GM21576 (cell line): ENCODE measurements at regions not wholly inside any gene's neighbourhood (a gene's known extent, or its start where the extent isn't known, plus 50 kb on each side); places are given as distances from the start of the nearest gene placed in this dataset.
"Not testable (repeated sequence)": the region's sequence is repeated elsewhere in the genome, so short reads cannot be mapped to it uniquely, and the experiment has no call there.

Source experiments
- ATAC-seq: cut with Tn5 transposase; IDR thresholded peaks from one replicate; pipeline ENCODE4 v1.9.1; 2021; ENCODE audit warnings: mild to moderate bottlenecking, moderate library complexity; ENCODE audit not compliant: unreplicated experiment

GRCh38 chr5:159581502-159582249, 251.4 kb upstream of the IL12B start:
- no peak for ATAC-seq

- no peak for ATAC-seq
These were observed 252.7 kb upstream of the IL12B start for GRCh38 chr5:159582756-159583541.

GRCh38 chr5:159586921-159587320, 256.6 kb upstream of the IL12B start:
- no peak for ATAC-seq

- no peak for ATAC-seq
These were observed 258.7 kb upstream of the IL12B start for GRCh38 chr5:159588941-159589340.

- ATAC-seq, result no peak
These were observed 263.3 kb upstream of the IL12B start for GRCh38 chr5:159593518-159594073.

DNA sequence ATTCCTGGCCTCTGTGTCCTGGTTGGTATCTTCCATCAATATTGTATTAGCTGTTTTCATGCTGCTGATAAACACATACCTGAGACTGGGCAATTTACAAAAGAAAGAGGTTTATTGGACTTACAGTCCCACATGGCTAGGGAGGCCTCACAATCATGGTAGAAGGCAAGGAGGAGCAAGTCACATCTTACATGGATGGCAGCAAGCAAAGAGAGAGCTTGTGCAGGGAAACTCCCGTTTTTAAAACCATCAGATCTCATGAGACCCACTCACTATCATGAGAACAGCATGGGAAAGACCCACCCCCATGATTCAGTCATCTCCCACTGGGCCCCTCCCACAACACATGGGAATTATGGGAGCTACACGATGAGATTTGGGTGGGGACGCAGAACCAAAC, 265.3 kb upstream of the IL12B start:
- not testable (repeated sequence) for ATAC-seq

GRCh38 chr5:159601216-159601615, 270.9 kb upstream of the IL12B start:
- ATAC-seq, result no peak

GRCh38 chr5:159602434-159602833, 272.1 kb upstream of the IL12B start:
- ATAC-seq, result no peak

- ATAC-seq, result no peak
These were observed 275.3 kb upstream of the IL12B start for GRCh38 chr5:159605585-159605984.

- no peak for ATAC-seq
These were observed 279.1 kb upstream of the IL12B start for GRCh38 chr5:159609359-159609758.

DNA sequence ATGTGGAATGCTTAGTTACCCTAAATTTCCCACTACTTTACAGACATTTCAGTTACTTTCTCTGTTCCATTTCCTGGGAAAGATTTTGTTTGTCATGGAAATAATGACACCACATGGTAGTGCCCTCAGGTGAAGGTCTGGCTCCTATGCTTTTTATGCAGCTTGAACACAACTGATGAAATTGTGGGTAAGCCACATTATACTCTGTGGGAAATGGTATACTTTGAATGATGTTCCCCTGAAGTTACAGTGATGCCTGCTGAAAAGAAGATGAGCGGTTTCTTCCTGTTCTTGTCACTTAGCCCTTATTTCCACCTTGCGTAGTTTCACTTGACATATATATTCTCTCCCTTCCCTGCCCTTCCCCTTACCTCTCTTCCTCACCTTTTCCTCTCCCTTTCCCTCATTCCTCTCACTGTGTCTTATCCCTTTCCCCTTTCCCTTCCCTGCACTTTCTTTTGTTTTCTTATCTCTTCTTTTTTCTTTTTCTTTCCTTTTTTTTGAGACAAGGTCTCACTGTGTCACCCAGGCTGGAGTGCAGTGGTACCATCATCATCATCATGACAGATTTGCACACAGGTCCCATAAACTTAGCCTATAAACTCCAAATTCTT, 280.8 kb upstream of the IL12B start:
- no peak for ATAC-seq

- no peak for ATAC-seq
These were observed 286.7 kb upstream of the IL12B start for GRCh38 chr5:159616952-159617351.

GRCh38 chr5:159619826-159620225, 289.5 kb upstream of the IL12B start:
- no peak for ATAC-seq

- no peak for ATAC-seq
These were observed 290.7 kb upstream of the IL12B start for GRCh38 chr5:159620853-159621540.

DNA sequence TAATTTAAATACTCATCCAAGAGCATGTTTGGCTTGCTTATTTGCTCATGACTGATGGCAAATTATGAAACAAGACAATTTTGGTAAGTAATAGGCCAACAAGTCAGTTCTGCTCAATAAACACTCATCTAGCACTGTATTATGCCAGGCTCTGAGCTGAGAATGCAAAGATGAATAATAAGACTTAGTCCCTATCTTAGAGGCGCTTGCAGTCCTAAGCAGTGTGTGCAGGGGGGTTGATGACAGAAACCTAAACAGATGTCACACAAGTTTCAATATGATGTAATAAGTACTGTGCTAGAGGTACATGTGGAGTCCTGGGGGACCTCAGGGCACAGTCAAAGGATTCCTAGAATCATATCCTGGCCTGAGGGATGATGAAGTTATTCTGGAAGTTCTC, 287.6 kb upstream of the ADRA1B start:
- ATAC-seq, result no peak

GRCh38 chr5:159629158-159629557, 287.1 kb upstream of the ADRA1B start:
- no peak for ATAC-seq

GRCh38 chr5:159630545-159630944, 285.7 kb upstream of the ADRA1B start:
- ATAC-seq, result no peak

- ATAC-seq, result no peak
These were observed 285.3 kb upstream of the ADRA1B start for GRCh38 chr5:159631001-159631400.

DNA sequence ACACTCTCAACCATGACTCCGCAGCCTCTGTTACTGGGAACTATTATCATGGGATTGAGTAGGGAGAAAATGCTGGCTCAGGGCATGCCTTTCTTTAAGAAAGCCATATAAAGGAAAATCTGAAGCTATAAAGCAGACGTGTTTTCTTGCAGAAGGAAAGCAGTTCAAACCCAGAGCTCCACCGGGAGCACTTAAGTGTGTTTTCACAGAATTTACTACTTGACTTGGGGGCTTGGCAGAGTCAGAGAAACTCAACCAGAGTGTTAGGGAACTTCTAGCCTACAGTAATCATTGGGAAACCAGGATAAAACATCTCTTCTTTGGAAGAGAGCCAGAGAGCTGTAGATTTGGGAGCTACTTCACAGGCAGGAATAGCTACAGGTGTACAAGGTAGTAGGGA, 283.4 kb upstream of the ADRA1B start:
- no peak for ATAC-seq

GRCh38 chr5:159638481-159638880, 277.8 kb upstream of the ADRA1B start:
- no peak for ATAC-seq

DNA sequence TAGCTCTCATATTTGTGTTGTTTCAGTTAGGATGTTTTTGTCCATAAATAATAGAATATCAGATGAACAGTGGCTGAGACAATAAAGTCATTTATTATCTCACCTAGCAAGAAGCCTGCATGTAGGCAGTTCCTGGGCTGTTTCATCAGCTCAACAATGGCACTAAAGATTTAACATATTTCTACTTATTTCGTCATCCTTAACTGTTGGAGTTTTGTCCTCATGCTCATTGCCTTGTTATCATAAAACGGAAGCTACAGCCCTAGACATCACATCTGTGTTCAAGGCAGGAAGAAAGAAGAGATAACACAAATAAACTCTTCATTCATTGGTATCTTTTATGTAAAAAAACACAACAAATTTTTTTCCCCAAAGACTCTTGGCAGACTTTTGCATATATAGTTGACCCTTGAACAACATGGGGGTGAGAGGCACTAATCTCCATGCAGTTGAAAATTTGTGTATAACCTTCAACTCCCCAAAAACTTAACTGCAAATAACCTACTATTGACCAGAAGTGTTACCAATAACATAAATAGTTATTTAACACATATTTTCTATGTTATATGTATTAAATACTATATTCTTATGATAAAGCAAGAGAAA, 277.2 kb upstream of the ADRA1B start:
- no peak for ATAC-seq
